ENCODE measurements at regions not wholly inside any gene's neighbourhood (a gene's known extent, or its start where the extent isn't known, plus 50 kb on each side); places are given as distances from the start of the nearest gene placed in this dataset.
"Not testable (repeated sequence)": the region's sequence is repeated elsewhere in the genome, so short reads cannot be mapped to it uniquely, and the experiment has no call there.

- H3K4me3 Mint-ChIP-seq (ENCODE audit: unreplicated experiment) = no peak overlapping the region
- H3K4me1 Mint-ChIP-seq (ENCODE audit: low read depth, unreplicated experiment) = no peaks in the 10 kb centered on the region
- no peaks in the 10 kb centered on the region for H3K9me3 Mint-ChIP-seq (ENCODE audit: unreplicated experiment)
- no peaks in the 10 kb centered on the region for H3K27me3 Mint-ChIP-seq (ENCODE audit: unreplicated experiment)
- no peak overlapping the region for H3K27ac Mint-ChIP-seq (ENCODE audit: unreplicated experiment)
- DNase-seq = no peak
- no peaks in the 10 kb centered on the region for H3K36me3 Mint-ChIP-seq (ENCODE audit: unreplicated experiment)
- TF ChIP-seq CTCF (IDR thresholded peaks at IDR 0.05; ENCODE audit: partially characterized antibody, unreplicated experiment) = no peak
These were observed 221.9 kb upstream of the DUSP10 start for GRCh38 chr1:221963742-221964141.

- Mint-ChIP-seq H3K36me3 (ENCODE audit: unreplicated experiment) (no peaks in the 10 kb centered on the region), H3K9me3 (ENCODE audit: unreplicated experiment) (no peaks in the 10 kb centered on the region), H3K4me1 (ENCODE audit: low read depth, unreplicated experiment) (no peaks in the 10 kb centered on the region), H3K27me3 (ENCODE audit: unreplicated experiment) (no peaks in the 10 kb centered on the region), H3K4me3 (ENCODE audit: unreplicated experiment) (no peak overlapping the region), H3K27ac (ENCODE audit: unreplicated experiment) (no peak overlapping the region)
- no peak for TF ChIP-seq CTCF (IDR thresholded peaks at IDR 0.05; ENCODE audit: partially characterized antibody, unreplicated experiment)
- DNase-seq = no peak
These were observed 220.5 kb upstream of the DUSP10 start for GRCh38 chr1:221962385-221962784.

- no peaks in the 10 kb centered on the region for H3K4me1 Mint-ChIP-seq (ENCODE audit: low read depth, unreplicated experiment)
- TF ChIP-seq CTCF (IDR thresholded peaks at IDR 0.05; ENCODE audit: partially characterized antibody, unreplicated experiment) = no peak
- H3K9me3 Mint-ChIP-seq (ENCODE audit: unreplicated experiment) = no peaks in the 10 kb centered on the region
These were observed 219.8 kb upstream of the DUSP10 start for GRCh38 chr1:221961532-221962292.

GRCh38 chr1:221958161-221958562 is 216.3 kb upstream of the DUSP10 start:
- H3K9me3 Mint-ChIP-seq (ENCODE audit: unreplicated experiment); H3K27ac Mint-ChIP-seq (ENCODE audit: unreplicated experiment); H3K4me3 Mint-ChIP-seq (ENCODE audit: unreplicated experiment); H3K36me3 Mint-ChIP-seq (ENCODE audit: unreplicated experiment); H3K4me1 Mint-ChIP-seq (ENCODE audit: low read depth, unreplicated experiment); H3K27me3 Mint-ChIP-seq (ENCODE audit: unreplicated experiment); DNase-seq: not testable (repeated sequence)

More at GRCh38 chr1:221961532-221962292, 219.8 kb upstream of the DUSP10 start:
- Mint-ChIP-seq H3K36me3 (ENCODE audit: unreplicated experiment) (no peaks in the 10 kb centered on the region), H3K27ac (ENCODE audit: unreplicated experiment) (no peak overlapping the region), H3K4me3 (ENCODE audit: unreplicated experiment) (no peak overlapping the region), H3K27me3 (ENCODE audit: unreplicated experiment) (no peaks in the 10 kb centered on the region)
- DNase-seq = no peak

GRCh38 chr1:221957350-221957749 is 215.5 kb upstream of the DUSP10 start:
- H3K4me1 Mint-ChIP-seq (ENCODE audit: low read depth, unreplicated experiment); H3K9me3 Mint-ChIP-seq (ENCODE audit: unreplicated experiment); H3K27me3 Mint-ChIP-seq (ENCODE audit: unreplicated experiment); H3K27ac Mint-ChIP-seq (ENCODE audit: unreplicated experiment); DNase-seq; H3K4me3 Mint-ChIP-seq (ENCODE audit: unreplicated experiment); H3K36me3 Mint-ChIP-seq (ENCODE audit: unreplicated experiment): not testable (repeated sequence)

- Mint-ChIP-seq H3K27me3 (ENCODE audit: unreplicated experiment) (peaks cover 2% of the 10 kb centered on the region), H3K4me1 (ENCODE audit: low read depth, unreplicated experiment) (no peaks in the 10 kb centered on the region), H3K9me3 (ENCODE audit: unreplicated experiment) (peaks cover 6% of the 10 kb centered on the region), H3K4me3 (ENCODE audit: unreplicated experiment) (no peak overlapping the region), H3K27ac (ENCODE audit: unreplicated experiment) (no peak overlapping the region), H3K36me3 (ENCODE audit: unreplicated experiment) (peaks cover 18% of the 10 kb centered on the region)
- no peak for TF ChIP-seq CTCF (IDR thresholded peaks at IDR 0.05; ENCODE audit: partially characterized antibody, unreplicated experiment)
- DNase-seq = no peak
These were observed 208.1 kb upstream of the DUSP10 start for GRCh38 chr1:221949996-221950395.
